HG03135 (cell line): ENCODE measurements at regions not wholly inside any gene's neighbourhood (a gene's known extent, or its start where the extent isn't known, plus 50 kb on each side); places are given as distances from the start of the nearest gene placed in this dataset.

Experiments used
- ATAC-seq: cut with Tn5 transposase; IDR thresholded peaks from one replicate; pipeline ENCODE4 v1.9.1; 2021; ENCODE audit warnings: mild to moderate bottlenecking, moderate library complexity; ENCODE audit not compliant: unreplicated experiment

DNA sequence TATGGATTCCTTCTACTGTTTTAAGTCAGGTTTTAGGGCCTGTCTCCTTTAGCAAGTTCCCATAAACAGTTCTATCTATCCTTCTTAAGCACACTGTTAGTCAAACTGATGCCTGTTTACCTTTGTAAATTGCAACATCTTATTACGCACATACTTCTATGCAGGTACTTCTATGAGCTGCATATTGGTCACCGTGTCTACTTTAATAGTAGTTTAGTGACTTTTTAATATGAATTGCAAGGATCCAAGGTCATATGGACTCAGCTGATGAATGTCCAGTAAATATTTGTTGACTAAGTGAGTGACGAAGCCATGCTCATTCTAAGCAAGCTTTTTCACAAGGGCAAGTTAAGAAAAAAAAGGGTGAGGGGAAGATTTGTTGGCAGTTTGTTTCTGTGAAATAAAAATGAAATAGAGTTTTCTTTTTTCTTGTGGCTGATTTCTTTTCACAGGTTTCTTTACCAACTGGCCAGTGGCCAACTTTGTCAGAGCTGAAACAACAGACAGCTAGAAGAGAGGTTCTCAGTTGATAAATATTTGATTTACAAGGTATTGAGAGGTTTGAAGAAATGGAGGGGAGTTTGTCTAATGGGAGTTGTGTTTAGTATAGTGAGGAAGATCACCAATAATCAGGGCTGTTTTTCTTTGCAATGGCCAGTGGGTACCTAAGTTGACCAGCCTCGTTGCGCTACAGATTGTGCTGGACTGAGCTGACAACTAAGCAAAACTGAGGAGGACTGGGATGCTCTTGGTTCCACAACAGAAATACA lies 141.1 kb downstream of the SLC15A5 start:
- ATAC-seq: no peak

DNA sequence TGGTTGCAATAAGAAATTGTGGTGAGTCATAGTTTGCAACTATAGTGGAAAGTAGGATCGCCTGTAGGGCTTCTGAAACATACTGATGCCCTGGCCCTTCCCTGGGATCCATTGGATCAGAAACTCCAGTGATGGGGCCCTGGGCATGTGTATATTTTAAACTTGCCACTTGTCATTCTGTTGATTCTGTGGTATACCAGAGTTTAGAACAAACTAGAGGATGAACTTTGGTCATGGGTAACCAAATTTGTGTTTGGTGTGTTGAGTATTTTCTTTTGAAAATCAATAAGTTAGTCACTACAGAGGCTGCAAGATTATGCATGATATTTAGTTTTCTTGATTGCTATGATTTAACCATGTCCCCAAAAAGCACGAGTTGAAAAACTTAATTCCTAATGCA lies 142.2 kb downstream of the SLC15A5 start:
- ATAC-seq: no peak

DNA sequence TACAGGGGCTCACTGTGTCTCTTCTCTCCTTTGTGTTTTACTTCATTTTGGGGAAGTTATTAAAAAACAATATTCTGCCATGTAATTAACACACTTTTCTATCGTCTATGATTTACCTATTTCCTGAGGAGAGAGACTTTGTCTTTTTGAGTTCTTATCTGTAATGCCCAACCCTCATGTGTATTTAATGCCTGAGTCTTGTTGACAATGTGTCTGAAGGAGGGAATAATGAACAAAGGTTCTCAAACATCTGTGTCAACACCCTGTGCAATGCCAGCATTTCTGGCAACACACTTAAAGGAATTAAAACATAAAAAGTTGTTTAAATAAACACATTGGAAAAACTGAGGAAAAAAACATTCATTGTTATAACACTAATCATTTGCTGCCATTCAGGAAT lies 147.1 kb downstream of the SLC15A5 start:
- ATAC-seq: no peak

DNA sequence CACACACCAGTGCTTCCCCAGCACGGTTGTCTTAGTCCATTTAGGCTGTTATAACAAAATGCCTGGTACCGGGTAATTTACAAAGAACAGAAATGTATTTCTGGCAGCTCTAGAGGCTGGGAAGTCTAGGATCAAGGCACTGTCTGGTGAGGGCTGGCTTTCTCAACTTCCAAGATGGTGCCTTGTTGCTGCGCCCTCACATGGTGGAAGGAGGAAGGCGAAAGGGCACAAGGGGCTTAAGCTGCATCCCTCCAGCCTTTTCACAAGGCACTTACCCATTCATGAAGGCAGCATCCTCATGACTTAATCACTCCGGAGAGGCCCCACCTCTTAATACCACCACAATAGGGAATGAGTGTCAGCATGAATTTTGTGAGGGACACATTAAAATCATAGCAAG lies 155.5 kb downstream of the SLC15A5 start:
- no peak for ATAC-seq

DNA sequence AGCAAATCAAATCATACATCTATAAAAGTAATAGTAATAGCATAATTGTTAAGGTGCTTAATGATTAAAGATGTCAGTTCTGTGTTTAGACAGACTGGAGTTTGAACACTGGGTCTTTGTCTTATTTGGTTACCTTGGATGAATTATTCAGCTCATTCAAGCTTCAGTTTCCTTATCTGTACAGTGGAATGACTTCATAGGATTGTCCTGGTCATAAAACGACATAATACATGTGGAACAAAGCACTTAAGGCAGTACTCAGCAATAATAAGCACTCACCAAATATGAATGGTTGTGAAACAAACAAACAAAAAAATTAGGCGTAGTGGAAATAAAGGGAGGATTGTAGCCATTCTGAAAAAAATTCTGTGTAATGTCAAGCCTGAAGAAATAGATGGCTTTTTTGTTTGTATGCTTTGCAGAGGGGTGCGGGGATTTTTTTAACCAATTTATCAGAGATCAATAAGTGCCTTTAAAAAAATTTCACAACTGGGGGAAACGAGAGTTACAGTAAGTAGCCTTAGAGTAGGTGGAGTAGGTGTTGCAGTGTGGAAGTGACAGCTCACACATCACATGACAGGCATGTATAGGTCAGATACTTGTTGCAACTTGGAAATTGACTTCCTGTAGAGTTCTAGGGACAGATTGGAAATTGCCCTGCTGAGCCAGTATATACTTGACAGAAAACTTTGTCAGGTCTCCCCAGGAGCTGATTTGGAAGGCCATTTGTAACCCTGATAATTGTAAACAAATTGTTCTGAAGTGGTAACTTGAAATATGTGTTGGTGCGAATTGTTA lies 157.7 kb downstream of the SLC15A5 start:
- ATAC-seq: no peak

DNA sequence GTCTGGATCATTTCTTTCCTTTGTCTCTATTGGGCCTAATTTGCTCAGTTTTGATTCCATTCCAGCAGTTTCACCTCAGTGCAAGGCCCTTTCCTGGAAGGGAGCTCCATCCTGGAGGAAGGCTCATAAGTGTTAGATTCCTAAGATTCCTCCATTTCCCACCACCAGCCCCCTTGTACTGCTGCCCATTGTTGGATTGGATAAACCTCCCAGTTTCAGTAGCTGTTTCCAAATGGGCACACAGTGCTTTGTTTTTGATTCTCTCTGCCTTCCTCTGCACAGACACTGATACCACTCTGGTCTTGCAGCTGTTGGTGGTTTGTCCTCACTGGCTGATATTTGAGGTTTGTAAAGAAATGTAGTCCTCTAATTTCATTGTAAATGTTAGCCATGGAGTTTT lies 158.9 kb downstream of the SLC15A5 start:
- ATAC-seq: no peak

DNA sequence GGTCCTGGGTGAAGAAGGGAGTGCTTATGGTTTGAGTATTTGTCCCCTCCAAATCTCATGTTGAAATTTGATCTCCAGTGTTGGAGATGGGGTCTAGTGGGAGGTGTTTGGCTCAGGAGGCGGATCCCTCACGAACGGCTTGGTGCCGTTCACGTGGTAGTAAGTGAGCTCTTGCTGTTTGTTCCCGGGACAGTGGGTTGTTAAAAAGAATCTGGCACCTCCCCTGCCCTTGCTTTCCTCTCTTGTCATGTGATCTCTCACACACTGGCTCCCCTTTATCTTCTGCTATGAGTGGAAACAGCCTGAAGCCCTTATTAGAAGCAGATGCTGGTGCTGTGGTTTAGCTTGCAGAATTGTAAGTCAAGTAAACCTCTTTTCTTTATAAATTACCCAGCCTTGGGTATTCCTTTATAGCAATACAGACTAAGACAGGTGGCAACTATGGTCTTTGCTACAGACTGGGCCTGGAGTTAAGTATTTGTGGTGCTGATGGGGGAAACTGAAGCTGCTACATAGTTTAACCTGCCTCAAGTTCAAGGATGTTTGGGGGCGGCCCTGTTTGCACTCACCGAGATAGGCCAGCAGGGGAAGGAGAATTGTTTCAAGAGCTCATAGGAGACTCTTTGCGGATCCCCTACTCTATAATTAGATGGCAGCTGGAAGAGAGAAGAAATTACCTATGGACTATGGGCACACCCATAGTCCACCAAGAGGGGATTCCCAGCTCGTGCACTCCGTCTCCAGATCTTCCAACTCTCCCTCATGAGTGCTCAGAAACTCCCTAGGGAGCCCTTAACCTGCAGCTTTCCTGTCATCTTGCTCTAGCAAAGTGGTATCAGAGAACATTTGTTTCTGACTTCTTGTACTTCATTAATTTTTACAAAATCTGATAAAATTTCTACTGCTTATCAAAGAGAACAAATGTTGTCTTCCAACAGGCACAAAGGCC lies 164.6 kb downstream of the SLC15A5 start:
- no peak for ATAC-seq

DNA sequence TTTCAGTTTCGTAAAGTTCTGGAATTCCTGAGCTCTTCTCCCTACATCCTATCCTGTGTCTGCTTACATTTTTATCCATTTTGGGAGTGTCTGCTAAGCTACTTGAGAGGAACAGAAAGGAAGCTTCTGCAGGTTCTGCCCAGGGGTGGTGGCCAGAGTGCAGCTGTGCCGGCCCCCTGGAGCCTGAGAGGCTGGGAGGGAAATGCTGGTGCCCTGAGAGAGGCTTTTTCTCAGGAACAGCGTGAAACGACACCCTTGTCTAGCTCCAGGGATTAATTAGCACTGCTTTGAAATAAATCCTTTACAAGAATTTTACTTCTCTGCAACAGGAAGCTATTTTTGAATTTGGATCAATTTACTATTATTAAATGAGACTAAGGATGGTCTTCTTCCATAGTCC lies 165.4 kb downstream of the SLC15A5 start:
- no peak for ATAC-seq

DNA sequence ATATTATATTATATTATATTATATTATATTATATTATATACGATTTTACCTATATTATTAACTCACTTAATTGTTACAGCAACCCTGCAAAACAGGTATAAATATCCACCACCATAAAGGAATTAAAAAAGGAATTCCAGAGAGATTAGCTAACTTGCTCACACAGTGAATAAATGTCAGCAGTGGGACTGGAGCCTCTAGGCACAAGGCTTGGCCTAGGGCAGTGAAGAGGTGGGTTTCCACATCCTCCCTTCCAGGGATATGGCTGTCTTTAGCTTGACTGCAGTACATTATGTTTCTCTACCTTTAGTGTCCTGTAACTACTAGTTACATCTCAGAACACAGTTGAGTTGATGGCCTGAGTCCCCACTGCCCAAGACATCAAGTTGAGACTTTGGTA lies 166.9 kb downstream of the SLC15A5 start:
- no peak for ATAC-seq

DNA sequence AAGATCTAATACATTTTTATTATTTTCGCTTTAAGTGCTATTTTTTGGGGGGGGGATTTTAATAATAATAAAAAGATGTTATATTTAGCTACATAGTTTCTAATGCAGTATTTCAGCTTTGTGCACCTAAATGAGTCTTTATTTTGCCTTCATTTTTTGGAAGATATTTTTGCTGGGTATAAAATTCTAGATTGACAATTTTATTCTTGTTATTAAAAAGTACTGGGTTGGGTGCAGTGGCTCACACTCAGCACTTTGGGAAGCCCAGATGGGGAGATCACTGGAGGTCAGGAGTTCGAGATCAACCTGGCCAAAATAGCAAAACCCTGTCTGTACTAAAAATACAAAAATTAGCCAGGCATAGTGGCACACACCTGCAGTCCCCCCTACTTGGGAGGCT lies 173.6 kb downstream of the SLC15A5 start:
- no peak for ATAC-seq

DNA sequence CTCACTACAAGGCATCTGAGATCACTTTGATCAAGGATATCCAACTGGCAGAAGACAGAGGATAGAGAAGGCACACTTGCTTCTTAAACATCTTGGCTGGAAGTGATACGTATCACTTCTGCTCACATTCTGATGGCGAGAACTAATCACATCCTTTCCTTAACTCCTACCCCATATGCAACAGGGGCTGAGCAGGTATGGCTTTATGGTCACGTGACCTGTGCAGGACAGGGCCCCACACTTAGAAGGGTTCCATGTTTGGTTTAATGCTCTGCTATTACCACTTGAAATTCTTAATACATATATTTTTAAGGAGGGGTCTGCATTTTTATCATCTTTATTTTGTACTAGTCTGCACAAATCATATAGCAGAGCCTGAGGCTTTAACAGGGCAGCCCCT lies 177.3 kb downstream of the SLC15A5 start:
- ATAC-seq: no peak

DNA sequence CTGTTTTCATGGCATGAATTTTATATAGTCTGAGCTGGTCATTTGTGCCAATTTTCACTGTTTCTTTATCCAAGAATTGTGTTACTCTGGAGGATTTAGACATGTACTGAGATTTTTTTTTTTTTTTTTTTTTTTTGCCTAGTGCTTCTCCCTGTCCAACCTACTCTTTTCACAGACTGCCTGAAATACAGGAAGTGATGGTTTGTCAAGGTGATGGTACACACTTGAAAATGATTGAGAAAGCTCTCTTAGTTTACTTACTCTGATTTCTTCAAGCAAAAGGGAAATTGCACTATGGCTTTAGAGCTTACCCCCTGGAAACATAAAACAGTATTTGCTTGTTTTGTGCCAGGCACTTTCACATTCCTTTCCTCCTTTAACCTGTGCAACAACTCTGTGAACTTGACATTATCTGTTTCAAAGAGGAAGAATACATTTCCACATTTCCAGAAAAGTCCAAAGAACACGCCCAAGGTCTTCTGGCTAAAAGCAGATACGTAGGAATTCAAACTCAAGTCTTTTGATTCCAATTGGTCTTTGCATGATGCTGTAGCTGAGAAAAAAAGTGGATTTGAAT lies 181.1 kb downstream of the SLC15A5 start:
- no peak for ATAC-seq

DNA sequence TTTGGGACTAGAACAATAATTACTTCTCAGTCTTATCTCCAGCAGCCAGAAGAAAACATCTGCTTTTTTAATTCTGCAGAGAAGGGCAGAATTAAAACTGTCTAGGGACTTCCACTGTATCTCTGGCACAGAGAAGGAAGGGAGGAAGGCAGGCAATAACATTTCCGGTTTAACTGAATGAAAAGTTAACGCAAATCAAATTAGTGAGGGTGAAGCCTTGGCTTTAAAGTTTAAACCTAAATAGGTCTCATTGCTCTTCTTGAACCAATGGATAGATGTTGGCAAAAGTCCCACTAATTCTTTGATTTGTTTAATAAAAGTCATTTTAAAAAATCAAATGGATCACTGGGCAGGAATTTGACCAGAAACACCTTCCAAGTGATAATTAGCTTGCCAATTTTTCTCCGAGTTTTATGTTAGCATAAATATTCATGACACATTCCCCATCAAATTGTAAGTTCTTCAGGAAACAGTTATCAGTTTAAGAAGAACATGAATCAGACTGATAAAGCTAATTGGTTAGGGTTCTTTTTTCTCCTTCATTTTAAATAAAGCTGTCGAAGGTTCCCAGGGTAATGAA lies 181.9 kb downstream of the SLC15A5 start:
- no peak for ATAC-seq

DNA sequence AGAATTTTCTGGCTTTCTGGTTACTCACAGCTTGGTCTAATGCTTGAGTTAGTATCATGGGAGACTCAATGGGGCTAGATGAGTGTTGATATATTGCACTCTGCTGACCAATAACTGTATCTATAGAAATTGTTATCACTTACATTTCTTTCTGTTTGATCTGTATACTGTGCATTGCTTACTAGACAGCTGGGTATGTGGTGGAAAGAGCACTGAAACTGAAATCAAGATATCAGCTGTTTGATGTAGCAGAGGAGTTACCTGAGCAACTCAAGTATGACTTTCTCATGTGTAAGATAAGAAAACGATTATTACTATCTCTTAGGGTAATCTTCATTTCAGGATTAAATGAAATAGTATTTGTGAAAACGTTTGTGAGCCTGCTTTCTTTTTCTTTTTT lies 183.0 kb downstream of the SLC15A5 start:
- peak; percentile 70 for ATAC-seq

DNA sequence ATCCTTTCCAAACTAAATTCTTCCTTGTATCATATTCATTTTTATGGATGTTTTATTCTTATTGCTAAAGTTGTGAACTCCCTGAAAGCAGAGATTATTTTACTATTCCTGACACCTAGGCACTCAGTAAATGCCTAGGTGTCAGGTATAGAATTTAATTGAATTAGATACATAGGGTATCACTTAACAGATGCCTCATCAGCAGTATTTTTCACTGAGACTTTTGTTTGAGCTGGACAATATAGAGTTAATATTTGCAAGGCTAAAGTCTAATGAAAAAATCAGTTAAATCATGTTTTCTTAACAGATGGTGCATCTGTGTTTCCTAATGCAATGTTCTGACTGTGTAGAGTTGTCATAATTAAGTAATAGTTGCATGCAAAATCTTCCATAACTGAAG lies 182.7 kb downstream of the DERA start:
- no peak for ATAC-seq

DNA sequence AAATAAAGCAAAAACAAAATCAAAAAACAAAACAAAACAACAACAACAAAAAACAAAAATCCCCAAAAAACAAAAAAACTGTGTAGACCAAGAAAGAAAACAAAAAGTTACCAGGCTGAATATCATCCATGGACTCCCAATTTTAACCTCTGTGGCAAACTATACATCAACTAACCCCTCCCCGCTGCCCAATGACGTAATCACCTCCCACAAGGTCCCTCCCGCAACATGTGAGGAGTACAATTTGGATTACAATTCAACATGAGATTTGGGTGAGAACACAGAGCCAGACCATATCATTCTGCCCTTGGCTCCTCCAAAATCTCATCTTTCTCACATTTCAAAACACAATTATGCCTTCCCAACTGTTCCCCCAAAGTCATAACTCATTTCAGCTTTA lies 179.8 kb downstream of the DERA start:
- no peak for ATAC-seq

DNA sequence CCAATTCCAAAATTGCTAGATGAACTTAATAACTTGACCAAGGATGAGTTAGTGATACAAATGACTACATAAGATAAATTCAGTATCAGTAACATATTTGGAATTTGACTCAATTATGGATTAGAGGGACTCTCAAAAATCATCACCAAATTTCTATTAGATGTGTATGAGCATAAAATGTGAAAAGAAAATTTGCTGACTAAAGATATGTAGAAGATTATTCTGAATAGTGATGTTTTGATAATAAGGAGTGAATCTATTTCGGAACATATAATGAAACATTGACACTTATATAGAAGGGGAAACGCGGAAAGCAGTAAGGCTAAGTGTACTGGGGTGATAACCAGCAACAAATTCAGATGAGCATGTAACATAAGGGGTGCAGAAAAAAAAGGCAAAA lies 177.3 kb downstream of the DERA start:
- ATAC-seq: no peak
